Caco-2 (cell line): ENCODE measurements at regions not wholly inside any gene's neighbourhood (a gene's known extent, or its start where the extent isn't known, plus 50 kb on each side); places are given as distances from the start of the nearest gene placed in this dataset.

Experiments
- BruUV-seq: library from RNA; stranded (reverse); fragments of 400-500 nt; replicated peaks from 2 replicates; lab custom pipeline; 2021; lab: Mats Ljungman, UMichigan
- CTCF ChIA-PET: fragments of 300-600 bp; sonication (Branson Sonifier 250); formaldehyde crosslinking; loops from one replicate; lab custom pipeline; 2022; ENCODE audit warnings: antibody characterized with exemption; lab: Charles Lee
- POLR2A ChIA-PET: fragments of 300-600 bp; sonication (Branson Sonifier 250); formaldehyde crosslinking; loops from one replicate; lab custom pipeline; 2022; ENCODE audit warnings: antibody characterized with exemption; lab: Charles Lee
- DNase-seq, 2 experiments: peaks; one replicate each; pipeline versions ENCODE4 v3.0.0 to v3.0.0-alpha.2; 2020 to 2022
- H3K27me3 ChIP-seq: replicated peaks from 2 replicates; pipeline ENCODE4 v1.6.0; 2011; ENCODE audit warnings: low read length; ENCODE audit not compliant: control insufficient read depth, insufficient read depth
- H3K36me3 ChIP-seq: 2 replicates; pipeline ENCODE4 v1.5.1; 2011; ENCODE audit warnings: low read length; ENCODE audit not compliant: control insufficient read depth, insufficient read depth
- H3K4me1 ChIP-seq: fragments of 250-450 bp; sonication (Bioruptor Pico); 2 replicates; pipeline ENCODE4 v1.5.1; 2020; ENCODE audit warnings: mild to moderate bottlenecking
- H3K4me3 ChIP-seq: 2 replicates; pipeline ENCODE4 v1.5.1; 2011; ENCODE audit warnings: low read depth, mild to moderate bottlenecking, control low read depth, low read length
- H3K9me3 ChIP-seq: fragments of 250-450 bp; sonication (Bioruptor Pico); 2 replicates; pipeline ENCODE4 v1.5.1; 2020; ENCODE audit warnings: mild to moderate bottlenecking, moderate library complexity
- H3K27ac Mint-ChIP-seq: one replicate; pipeline ENCODE4 v1.8.0; 2022; ENCODE audit warnings: mixed read lengths; ENCODE audit not compliant: unreplicated experiment
- H3K27me3 Mint-ChIP-seq: one replicate; pipeline ENCODE4 v1.8.0; 2022; ENCODE audit warnings: mixed read lengths; ENCODE audit not compliant: insufficient read depth, unreplicated experiment
- H3K36me3 Mint-ChIP-seq: one replicate; pipeline ENCODE4 v1.8.0; 2022; ENCODE audit warnings: mild to moderate bottlenecking, mixed read lengths; ENCODE audit not compliant: insufficient read depth, unreplicated experiment
- H3K4me1 Mint-ChIP-seq: one replicate; pipeline ENCODE4 v1.8.0; 2022; ENCODE audit warnings: low read depth, mixed read lengths; ENCODE audit not compliant: unreplicated experiment
- H3K4me3 Mint-ChIP-seq: one replicate; pipeline ENCODE4 v1.8.0; 2022; ENCODE audit warnings: mild to moderate bottlenecking, moderate library complexity, mixed read lengths; ENCODE audit not compliant: unreplicated experiment
- H3K9me3 Mint-ChIP-seq: one replicate; pipeline ENCODE4 v1.8.0; 2022; ENCODE audit warnings: mixed read lengths; ENCODE audit not compliant: unreplicated experiment
- CTCF ChIP-seq, 2 experiments: fragments of 200-600 bp in 1 of 2; IDR thresholded peaks; 1 replicate in 1 of 2; 2 replicates in 1 of 2; pipeline versions ENCODE4 v1.5.1 to v1.8.0; 2011 to 2022; ENCODE audit warnings: antibody characterized with exemption in 1 of 2, control low read depth in 1 of 2, inconsistent platforms in 1 of 2, low read depth in 1 of 2, low read length in 1 of 2, mild to moderate bottlenecking in 1 of 2, moderate library complexity in 1 of 2; ENCODE audit not compliant: insufficient read depth in 1 of 2, severe bottlenecking in 1 of 2, unreplicated experiment in 1 of 2
- intact Hi-C: fragments of 100-400 bp; cut with micrococcal nuclease; formaldehyde crosslinking; loops from one replicate; pipeline ENCODE4 v1.10.0; 2022; ENCODE audit not compliant: unreplicated experiment

GRCh38 chr13:90170208-90170607 lies 1177.3 kb upstream of the MIR17HG start:
- Mint-ChIP-seq H3K9me3 (no peaks in the 10 kb centered on the region), H3K36me3 (no peaks in the 10 kb centered on the region), H3K27ac (no peak overlapping the region), H3K4me3 (no peak overlapping the region), H3K4me1 (no peaks in the 10 kb centered on the region), H3K27me3 (no peaks in the 10 kb centered on the region)
- no peaks in the 10 kb centered on the region for H3K4me1 ChIP-seq
- no peaks in the 10 kb centered on the region for H3K9me3 ChIP-seq
- BruUV-seq: no TSS peak
- no peak overlapping the region for H3K4me3 ChIP-seq
- DNase-seq: no peak
- H3K36me3 ChIP-seq: no peaks in the 10 kb centered on the region
- TF ChIP-seq CTCF (IDR thresholded peaks at IDR 0.05; ENCODE audit: insufficient read depth in 1 of 2, low read depth in 1 of 2, low read length in 1 of 2, severe bottlenecking in 1 of 2, unreplicated experiment in 1 of 2): no peak
- POLR2A ChIA-PET: no interaction called here
- H3K27me3 ChIP-seq: no peaks in the 10 kb centered on the region; the same call in 1 of the 2 replicates
- intact Hi-C loops: no loop called here
- CTCF ChIA-PET: no interaction called here

GRCh38 chr13:90171649-90172048 lies 1175.8 kb upstream of the MIR17HG start:
- no peaks in the 10 kb centered on the region; the same call in 1 of the 2 replicates for H3K27me3 ChIP-seq
- H3K4me3 ChIP-seq: no peak overlapping the region
- Mint-ChIP-seq H3K4me1 (no peaks in the 10 kb centered on the region), H3K9me3 (no peaks in the 10 kb centered on the region), H3K36me3 (no peaks in the 10 kb centered on the region), H3K4me3 (no peak overlapping the region), H3K27ac (no peak overlapping the region), H3K27me3 (no peaks in the 10 kb centered on the region)
- ChIA-PET CTCF (no interaction called here), POLR2A (no interaction called here)
- H3K36me3 ChIP-seq: no peaks in the 10 kb centered on the region
- DNase-seq: no peak
- no peaks in the 10 kb centered on the region for H3K4me1 ChIP-seq
- TF ChIP-seq CTCF (IDR thresholded peaks at IDR 0.05; ENCODE audit: insufficient read depth in 1 of 2, low read depth in 1 of 2, low read length in 1 of 2, severe bottlenecking in 1 of 2, unreplicated experiment in 1 of 2): no peak
- intact Hi-C loops: no loop called here
- no TSS peak for BruUV-seq
- H3K9me3 ChIP-seq: no peaks in the 10 kb centered on the region

GRCh38 chr13:90177512-90177911 lies 1170.0 kb upstream of the MIR17HG start:
- CTCF ChIA-PET: no interaction called here
- Mint-ChIP-seq H3K4me1 (no peaks in the 10 kb centered on the region), H3K9me3 (no peaks in the 10 kb centered on the region), H3K4me3 (no peak overlapping the region), H3K36me3 (no peaks in the 10 kb centered on the region), H3K27ac (no peak overlapping the region), H3K27me3 (no peaks in the 10 kb centered on the region)
- BruUV-seq: no TSS peak
- no peaks in the 10 kb centered on the region for H3K36me3 ChIP-seq
- H3K4me3 ChIP-seq: no peak overlapping the region
- H3K4me1 ChIP-seq: no peaks in the 10 kb centered on the region
- POLR2A ChIA-PET: no interaction called here
- no peak for DNase-seq
- no peaks in the 10 kb centered on the region for H3K9me3 ChIP-seq
- H3K27me3 ChIP-seq: no peaks in the 10 kb centered on the region
- intact Hi-C loops: no loop called here
- no peak for TF ChIP-seq CTCF (IDR thresholded peaks at IDR 0.05; ENCODE audit: insufficient read depth in 1 of 2, low read depth in 1 of 2, low read length in 1 of 2, severe bottlenecking in 1 of 2, unreplicated experiment in 1 of 2)
